GM18508 (cell line): ENCODE measurements at regions not wholly inside any gene's neighbourhood (a gene's known extent, or its start where the extent isn't known, plus 50 kb on each side); places are given as distances from the start of the nearest gene placed in this dataset.

ENCODE experiments used
- ATAC-seq: cut with Tn5 transposase; IDR thresholded peaks from one replicate; pipeline ENCODE4 v1.9.1; 2021; ENCODE audit warnings: moderate number of reproducible peaks; ENCODE audit not compliant: insufficient read depth, unreplicated experiment

DNA sequence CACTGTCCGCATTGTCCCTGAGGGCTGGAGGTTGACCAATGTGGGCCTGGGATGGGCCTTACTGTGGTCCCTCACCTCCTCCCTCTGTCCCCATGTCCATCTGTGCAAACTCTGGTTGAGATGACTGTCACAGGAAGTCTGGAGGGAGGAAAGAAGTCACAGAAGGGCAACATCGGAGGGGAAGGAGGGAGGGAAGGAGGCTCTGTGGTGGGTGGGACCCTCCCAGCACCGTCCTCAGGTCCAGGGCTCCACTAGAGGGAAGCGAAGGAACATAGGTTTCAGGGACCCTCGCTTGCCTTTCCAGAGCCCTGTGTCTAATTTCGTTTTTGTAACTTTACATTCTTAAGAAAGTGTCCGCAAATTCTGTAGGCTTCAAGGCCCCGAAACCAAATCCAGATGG lies 111.3 kb upstream of the SLC44A3 start:
- ATAC-seq, result no peak

DNA sequence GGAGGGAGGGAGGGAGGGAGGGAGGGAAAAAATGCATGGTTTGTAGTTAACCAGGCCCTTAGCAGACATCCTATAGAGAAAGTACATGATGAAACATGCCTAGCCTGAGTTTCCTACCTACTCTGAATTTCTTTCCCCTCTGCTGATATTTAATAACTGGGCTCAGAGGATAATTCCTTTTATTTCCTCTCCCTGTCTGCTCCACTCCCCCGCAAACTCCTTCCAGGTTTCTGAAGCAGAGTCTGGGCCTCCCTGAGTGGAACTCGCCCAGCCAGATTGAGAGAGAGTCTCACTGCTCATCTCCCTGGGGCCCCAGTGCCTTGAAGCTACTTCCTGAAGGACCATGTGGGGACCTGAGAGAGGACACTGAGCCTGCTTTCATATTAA lies 111.9 kb upstream of the SLC44A3 start:
- ATAC-seq, result no peak

DNA sequence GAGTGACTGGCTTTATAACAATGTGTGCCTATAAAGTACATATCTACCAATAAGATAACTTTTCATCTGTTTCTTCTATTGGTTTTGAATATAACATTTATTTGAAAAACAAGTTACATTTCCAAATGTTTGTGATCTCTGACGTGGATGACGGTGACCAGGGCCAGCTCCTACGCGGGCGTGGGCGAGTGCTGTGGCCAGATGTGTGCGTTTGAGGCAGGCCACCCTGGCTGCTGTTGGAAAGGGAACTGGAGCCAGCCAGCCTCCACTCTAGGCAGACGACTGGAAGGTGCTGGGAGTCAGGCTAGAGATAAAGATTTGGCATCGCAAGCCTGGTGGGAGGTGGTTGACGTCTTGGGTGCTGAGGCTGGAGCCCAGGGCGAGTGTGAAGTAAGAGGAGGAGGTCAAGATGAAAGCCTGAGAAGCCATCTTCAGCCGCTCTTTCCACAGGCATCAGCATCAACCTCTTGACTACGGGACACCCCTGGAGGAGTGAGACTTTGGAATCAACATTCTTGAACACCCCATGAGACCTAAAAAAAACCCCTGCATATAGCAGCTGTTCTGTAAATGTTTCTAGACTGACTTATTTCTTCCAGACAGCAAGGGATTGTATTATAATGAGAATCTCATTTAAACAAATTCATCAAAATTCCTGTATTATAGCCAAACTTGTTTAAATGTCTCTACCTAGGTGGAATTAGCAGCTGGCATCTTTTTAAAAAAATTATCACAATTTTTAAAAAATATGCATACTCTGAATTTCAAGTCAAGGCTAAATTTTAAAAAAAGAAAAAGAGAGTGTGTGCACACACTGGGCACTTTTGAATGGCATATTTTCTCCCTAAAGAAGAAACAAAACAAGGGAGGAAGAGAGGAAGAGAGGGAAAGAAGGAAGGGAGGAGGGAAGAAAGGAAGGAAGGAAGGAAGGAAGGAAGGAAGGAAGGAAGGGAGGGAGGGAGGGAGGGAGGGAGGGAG lies 112.5 kb upstream of the SLC44A3 start:
- no peak for ATAC-seq

DNA sequence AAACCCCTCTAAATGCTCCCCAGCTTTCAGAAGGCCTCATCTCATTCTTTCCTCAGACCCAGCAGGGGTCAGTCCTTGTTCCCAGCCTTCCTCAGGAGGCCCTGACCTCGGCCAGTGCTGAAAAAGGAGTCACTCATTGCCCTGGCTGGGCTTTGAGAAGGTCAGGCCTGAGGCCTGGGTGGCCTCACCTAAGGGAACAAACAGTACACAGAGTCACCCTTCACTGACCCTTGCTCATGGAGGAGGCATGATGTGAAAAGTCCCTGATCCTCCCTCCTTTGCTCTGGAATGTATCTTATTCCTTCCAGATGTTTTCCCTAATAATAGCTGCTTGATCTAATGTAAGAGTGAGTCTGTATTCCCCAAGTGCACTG lies 117.7 kb upstream of the SLC44A3 start:
- no peak for ATAC-seq

DNA sequence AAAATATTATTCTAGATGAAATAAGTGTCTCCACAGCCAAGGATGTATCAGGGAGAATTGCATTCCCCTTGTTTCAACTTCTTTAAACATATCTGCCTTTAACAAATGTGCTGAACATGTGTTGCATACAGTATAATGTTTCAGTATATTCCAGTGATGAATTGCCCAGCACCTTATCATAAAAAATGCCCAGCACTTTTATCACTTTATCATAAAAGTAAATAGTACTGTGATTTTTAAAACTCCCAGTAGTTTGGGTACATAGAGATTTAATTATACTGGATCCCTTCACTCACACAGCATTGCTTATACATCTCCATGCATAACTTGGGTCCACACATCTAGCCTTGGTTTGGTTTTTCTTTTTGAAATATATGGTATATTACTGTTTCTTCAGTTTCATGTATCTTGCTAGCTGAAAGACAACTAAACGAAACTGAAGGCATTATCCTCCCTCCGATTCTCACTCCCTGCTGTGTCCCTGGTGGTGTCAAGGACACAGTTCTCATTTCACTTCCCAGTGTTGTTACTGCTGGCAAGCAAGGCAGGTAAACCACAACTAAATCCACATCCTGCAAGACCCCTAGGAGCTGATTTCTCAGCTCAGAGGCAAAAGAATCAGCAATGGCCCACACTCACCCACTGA lies 118.2 kb upstream of the SLC44A3 start:
- no peak for ATAC-seq

DNA sequence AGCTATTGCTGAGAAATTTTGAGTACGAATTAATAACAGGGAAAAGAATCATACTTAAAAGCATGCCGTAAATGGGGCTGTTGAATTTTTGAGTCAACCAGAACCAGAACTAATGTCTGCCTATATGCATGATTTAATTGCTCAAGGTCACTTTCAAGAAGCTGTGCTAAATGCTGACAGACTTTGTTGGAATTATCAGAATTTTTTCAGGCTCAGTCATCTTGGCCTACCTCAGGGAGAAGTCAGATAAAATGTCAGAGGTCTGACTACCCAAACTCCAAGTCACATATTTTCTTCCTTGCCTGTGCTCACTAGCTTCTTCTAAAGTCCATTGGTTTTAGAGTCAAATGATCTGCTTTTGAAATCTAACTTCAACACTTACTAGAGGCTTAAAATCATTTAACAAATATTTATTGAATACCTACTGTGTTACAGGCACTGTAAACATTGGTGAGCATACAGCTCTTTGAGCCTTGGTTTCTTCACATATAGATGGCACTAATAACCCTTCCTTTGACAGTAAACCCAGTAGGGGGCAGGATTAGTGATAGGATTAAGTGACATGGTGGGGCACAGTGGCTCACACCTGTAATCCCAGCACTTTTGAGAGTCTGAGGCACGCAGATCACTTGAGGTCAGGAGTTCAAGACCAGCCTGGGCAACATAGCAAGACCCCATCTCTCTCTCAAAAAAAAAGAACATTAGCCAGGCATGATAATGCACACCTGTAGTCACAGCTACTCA lies 121.2 kb upstream of the SLC44A3 start:
- no peak for ATAC-seq

DNA sequence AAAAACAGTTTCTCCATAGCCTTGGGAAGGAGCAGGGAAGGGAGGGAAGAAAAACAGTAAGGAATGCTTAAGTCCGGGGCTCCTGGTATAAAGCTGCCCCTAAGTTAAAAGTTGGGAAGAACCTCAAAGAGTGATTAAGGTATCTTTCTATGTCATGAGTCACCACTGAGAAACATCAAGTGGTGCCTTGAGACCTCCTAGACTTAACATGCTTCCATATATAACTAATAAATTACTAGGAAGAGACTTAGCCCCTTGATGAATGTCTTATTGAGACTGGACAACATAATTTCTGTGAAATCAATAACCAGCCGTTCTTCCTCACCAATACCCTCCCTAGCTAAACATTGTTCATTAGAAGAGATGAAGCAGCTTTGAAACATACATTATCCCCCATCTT lies 121.8 kb upstream of the SLC44A3 start:
- ATAC-seq, result no peak

DNA sequence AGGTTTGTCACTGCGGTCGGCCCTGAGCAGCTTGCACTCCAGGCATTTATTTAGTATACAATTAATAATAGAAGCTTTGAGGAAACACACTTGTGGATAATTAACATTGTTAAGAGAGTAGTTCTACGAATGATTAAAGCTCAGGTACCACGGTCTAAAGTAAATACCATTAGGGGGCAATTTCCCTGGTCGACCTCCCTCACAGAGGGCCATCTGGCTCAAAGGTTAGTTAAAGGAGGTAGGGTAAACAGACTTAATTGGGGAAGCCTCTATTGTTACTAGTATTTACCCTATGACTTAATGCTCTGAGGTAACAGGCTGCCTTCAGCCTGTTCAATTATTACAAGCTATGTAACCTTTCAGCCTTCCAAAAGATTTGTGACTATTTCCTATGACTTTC lies 122.3 kb upstream of the SLC44A3 start:
- no peak for ATAC-seq

DNA sequence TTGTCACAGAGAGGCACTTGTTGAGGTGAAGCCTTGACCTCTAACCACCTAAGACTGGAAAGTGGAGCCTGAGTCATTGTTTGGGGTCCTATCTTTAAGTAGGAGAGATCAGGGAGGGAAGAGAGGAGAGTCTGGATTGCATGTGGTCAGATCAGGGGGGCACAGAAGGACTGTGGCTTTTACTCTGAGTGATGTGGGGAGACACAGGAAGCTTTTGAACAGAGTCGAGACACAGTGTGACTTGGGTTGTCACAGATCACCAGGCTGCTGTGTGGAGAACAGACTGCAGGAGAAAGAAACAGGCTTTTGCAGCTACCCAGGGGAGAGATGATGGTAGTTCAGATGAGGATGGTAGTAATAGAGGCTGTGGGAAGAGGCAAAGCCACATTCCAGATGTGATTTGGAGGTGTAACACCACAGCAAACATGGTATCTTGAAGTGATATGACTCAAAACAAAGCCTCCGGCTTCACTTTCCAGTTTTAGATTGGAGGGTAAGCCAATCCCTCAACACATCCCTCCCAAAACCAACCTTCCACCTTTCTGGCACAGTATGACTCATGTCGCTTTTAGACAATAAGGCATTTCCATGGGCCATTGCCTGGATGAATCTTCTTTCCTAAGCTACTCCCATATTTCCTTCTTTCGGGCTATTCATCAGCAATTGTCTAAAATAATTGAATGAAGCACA lies 125.8 kb upstream of the SLC44A3 start:
- no peak for ATAC-seq

DNA sequence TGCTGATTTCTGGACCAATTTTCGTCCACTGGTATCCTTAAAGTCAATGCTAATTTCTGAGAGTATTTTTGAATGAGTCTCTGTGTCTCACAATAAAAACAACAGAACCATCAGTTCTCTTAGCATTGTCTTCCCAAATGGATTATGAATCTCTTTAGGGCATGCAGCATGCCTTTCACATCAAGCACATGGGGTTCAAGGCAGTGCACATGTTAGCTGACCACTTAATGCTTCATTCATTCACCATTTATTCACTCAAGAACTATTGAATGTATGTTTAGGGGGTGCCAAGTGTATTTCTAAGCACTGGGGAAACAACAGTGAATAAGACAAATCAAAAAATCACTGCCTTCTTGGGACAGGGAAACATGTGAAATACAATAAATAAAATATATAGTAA lies 126.7 kb upstream of the SLC44A3 start:
- ATAC-seq, result no peak

DNA sequence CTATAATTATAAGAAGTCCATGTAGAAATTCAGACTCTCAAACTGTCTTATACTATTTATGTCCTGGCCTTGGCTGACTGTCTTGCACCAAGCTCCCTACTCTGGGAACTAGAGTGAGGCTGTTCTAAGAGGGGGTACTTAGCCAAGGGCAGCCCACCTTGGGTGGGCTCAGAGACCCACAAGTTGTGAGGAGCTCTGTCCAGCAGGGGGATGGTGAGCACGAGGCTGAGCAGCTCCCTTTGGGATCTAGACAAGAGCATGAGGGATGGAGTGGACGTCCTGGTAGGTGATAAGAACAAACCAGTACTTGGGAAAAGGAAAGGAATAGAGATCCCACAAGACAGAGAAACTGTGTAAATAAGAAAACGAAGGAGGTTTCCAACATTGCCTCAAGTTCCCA lies 127.1 kb upstream of the SLC44A3 start:
- ATAC-seq, result no peak

DNA sequence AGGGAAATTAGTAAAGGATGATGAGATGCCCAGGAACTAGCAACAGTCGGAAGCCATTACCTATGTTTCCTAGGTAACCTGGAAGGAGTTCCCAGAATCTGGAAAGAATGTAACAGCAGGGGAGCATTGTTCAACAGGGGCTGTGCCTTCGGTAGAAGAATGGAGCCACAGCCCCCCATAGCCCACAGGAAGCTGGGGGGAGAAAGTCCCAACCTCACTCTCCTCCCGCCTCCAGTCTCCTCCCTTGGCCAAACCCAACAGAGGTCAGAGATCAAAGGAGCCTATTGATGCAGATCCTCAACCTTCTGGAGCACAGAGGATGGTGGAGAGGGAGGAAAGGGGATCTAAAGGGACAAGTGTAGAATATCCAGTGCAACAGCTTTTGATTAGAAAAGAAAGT lies 131.5 kb upstream of the SLC44A3 start:
- no peak for ATAC-seq

DNA sequence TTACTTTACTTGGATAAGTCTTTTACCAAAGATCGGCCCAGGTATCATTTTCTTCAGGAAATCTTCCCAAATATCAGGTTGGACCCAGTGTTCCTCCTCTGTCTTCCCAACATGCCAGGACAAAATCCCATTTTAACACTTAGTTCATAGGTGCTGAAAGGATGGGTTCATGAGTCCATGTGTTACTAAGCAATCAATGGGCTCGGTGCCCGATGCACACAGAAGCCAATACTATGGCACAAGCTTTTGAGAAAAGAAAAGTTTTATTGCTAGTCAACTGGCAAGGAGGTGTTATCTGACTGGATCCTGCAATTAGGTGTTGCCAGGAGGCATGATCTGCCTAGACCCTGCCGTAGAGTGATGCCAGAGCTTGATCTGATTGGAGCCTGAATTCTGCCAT lies 133.3 kb upstream of the SLC44A3 start:
- ATAC-seq, result no peak

DNA sequence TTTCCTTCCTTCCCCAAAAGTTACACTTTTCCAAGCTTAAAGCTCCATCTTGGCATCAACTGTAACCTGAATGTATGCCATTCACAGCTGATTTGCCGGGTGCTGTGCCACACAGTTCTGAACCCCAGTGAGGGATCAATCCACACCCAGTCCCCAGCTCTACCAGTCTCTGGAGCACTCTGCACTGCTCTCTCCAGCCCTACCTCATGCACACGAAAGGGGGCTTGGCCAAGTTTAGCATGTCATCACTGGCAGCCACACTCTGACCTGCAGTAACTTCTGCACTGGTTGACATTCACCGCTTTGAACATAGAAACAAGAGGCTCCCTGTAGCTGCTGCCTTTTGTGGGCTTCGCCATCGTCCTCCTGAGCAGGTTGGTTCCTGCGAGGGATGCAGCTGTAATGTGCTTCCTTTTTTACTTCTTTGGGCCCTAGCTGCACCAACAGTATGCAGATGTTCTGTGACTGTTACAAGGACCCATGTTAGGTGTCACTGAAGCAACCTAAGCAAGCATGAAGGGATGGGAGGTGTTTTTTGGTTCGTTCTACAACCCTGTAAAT lies 135.4 kb upstream of the SLC44A3 start:
- no peak for ATAC-seq

DNA sequence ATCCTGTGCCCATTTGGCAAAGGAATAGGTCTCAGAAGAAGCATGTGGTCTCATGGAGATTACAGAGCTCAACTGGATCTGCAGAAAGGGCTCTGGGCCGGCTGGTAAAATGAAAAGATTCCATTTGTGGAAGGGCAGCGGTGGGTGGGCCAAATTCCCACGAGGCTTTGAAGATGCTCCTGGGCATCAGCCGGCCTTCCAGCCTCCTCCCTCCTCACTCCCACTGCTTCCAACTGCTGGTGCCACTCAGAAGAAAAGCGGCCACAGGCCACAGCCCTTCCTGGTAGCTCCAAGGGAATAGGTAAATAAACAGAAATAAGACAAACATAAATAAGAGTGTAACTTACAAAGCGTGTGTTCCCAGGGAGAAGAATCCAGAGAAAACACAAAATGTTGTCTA lies 136.3 kb upstream of the SLC44A3 start:
- ATAC-seq, result no peak

DNA sequence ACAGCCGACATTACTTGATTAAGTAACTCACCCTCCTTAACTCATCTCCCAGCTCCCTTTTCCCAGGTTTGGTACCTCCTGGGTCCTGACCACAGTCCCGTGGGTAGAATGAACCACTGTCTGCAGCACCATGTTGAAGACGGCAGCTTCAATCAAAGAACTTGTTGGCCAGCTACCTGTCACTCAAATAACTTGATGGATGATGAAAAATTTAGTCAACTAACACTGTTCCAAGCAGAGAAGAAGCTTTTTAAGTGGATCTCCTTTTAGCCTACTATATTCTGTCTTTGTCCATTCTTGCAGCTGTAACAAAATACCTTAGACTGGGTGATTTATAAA lies 138.4 kb upstream of the F3 start:
- no peak for ATAC-seq

DNA sequence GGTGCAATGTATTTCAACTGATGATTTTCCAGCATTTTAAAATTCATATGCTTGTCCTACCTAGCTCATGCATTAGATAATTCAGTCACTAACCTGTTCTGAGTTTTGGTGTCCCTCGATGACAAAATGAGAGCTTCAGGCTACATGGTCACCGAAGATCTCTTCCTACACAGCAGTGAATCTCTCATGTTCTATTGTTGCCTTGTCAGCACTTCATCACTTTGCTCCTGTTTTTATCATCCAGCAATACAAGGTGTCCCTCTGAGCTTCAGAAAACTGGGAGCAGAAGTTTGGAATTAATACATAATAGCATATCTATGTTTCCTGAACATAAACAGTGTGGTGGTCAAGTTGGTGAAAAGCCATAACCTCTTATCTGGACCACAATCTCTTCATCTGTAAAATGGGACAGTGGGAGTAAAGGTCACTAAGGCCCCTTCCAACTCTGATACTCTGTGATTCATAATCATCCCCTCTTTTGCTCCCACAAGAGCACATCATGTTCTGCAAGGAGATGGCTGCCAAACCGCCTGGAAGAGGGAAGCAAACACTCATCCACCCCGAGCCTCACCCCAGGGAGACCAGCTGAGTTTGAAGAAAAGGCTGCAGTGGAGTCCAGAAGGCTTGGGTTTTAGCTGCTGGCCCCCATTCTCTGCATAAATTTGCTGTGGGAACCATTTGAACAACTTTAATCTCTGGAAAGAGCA lies 137.9 kb upstream of the F3 start:
- ATAC-seq, result no peak

DNA sequence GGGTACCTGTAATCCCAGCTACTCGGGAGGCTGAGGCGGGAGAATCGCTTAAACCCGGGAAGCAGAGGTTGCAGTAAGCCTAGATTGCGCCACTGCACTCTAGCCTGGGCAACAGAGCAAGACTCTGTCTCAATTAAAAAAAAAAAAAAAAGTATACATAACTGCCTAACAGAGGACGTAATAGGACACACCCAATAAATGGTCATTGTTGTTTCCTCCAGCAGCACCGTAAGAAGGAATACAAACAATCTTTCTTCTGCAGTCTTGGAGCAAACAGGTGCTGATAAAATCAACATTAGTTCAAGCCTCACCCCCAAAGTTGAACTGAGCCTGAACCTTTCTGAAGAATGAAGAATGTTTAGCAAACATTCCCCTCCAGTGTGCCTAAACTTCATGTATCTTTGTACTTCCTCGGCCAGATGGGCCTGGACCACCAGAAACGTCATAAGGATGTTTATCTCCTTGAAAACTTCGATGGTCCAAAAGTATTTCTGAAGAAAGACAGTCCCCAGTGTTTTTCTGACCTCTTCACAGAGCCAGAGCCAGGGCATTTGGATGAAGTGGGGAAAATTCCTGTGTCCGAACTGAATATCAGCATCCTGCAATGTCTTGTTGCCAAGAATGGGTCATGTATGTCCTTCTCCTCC lies 136.8 kb upstream of the F3 start:
- no peak for ATAC-seq

DNA sequence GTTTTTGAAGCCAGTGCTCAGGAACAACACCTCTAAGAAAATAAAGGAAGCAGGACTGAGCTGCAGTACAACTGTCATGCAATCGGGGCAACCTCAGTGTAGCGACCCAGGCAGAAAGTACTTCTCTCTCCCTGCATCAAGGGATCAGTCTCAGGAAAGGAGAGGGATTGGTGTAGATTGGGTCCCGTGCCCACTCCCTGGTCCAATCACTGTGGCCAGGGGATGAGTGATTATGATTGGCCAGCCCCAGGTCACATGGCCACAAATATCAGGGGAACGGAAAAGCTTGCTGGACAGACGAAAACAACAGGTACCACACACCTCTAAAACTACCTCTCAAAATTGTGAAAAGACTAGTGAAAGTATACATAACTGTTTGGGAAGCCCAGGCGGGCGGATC lies 136.2 kb upstream of the F3 start:
- ATAC-seq, result no peak
